H1 (cell line): ENCODE measurements at regions not wholly inside any gene's neighbourhood (a gene's known extent, or its start where the extent isn't known, plus 50 kb on each side); places are given as distances from the start of the nearest gene placed in this dataset.

Source experiments
- CTCF ChIA-PET: fragments of 300-600 bp; sonication (Branson Sonifier 250); formaldehyde crosslinking; loops from one replicate; lab custom pipeline; 2021; ENCODE audit not compliant: partially characterized antibody; lab: Charles Lee
- POLR2A ChIA-PET: fragments of 300-600 bp; sonication (Branson Sonifier 250); formaldehyde crosslinking; loops from one replicate; lab custom pipeline; 2021; ENCODE audit warnings: inconsistent platforms; ENCODE audit not compliant: partially characterized antibody; lab: Charles Lee
- DNase-seq, 2 experiments: peaks; one replicate each; pipeline versions ENCODE4 v3.0.0 to v3.0.0-alpha.2; 2010 to 2022; ENCODE audit warnings: low spot score in 2 of 2, low read depth in 1 of 2, mixed read lengths in 1 of 2
- FAIRE-seq: peaks from 2 replicates; lab custom pipeline; 2011; peaks lifted over from hg19 to GRCh38; lab: Jason Lieb, UNC
- H2AFZ ChIP-seq: 2 replicates; pipeline ENCODE4 v1.8.1; 2012; ENCODE audit warnings: low read length, inconsistent platforms
- H2AK5ac ChIP-seq: 2 replicates; pipeline ENCODE4 v1.6.1; 2013; ENCODE audit warnings: low read depth, low read length
- H2BK120ac ChIP-seq: replicated peaks from 2 replicates; pipeline ENCODE3; 2013; ENCODE audit warnings: low read depth, low read length, inconsistent platforms
- H2BK12ac ChIP-seq: 2 replicates; pipeline ENCODE4 v1.6.1; 2013; ENCODE audit warnings: low read depth, low read length
- H2BK15ac ChIP-seq: 2 replicates; pipeline ENCODE4 v1.6.1; 2013; ENCODE audit warnings: low read length
- H2BK20ac ChIP-seq: 2 replicates; pipeline ENCODE4 v1.6.1; 2013; ENCODE audit warnings: low read length
- H2BK5ac ChIP-seq: 2 replicates; pipeline ENCODE4 v1.6.1; 2013; ENCODE audit warnings: low read depth, low read length
- H3K14ac ChIP-seq: 2 replicates; pipeline ENCODE4 v1.6.1; 2013; ENCODE audit warnings: inconsistent platforms; ENCODE audit not compliant: insufficient read length
- H3K18ac ChIP-seq: 2 replicates; pipeline ENCODE4 v1.6.1; 2013; ENCODE audit warnings: low read length; ENCODE audit errors: extremely low read depth
- H3K23ac ChIP-seq: 2 replicates; pipeline ENCODE4 v1.6.1; 2013; ENCODE audit warnings: inconsistent platforms; ENCODE audit not compliant: insufficient read length
- H3K23me2 ChIP-seq: 2 replicates; pipeline ENCODE4 v1.6.1; 2013; ENCODE audit warnings: low read depth, low read length
- H3K27ac ChIP-seq: 2 replicates; pipeline ENCODE4 v1.6.1; 2011; ENCODE audit warnings: low read depth, low read length, inconsistent platforms
- H3K27me3 ChIP-seq, 4 experiments: replicated peaks in 1 of 4; 1 replicate in 1 of 4; 2 replicates in 3 of 4; pipeline versions ENCODE4 v1.6.1 to v1.8.1; 2011 to 2013; ENCODE audit warnings: low read length in 3 of 4, mild to moderate bottlenecking in 3 of 4, inconsistent platforms in 2 of 4, mixed read lengths in 2 of 4, moderate library complexity in 1 of 4; ENCODE audit not compliant: control insufficient read depth in 3 of 4, insufficient read depth in 3 of 4; ENCODE audit errors: extremely low read depth in 1 of 4
- H3K36me3 ChIP-seq, 4 experiments: 2 replicates each; pipeline versions ENCODE4 v1.6.1 to v1.8.1; 2011 to 2013; ENCODE audit warnings: mild to moderate bottlenecking in 4 of 4, low read length in 3 of 4, moderate library complexity in 2 of 4, control low read depth in 1 of 4, inconsistent platforms in 1 of 4; ENCODE audit not compliant: insufficient read depth in 4 of 4, control insufficient read depth in 2 of 4
- H3K4ac ChIP-seq: replicated peaks from 2 replicates; pipeline ENCODE3; 2013; ENCODE audit warnings: low read length, low read depth, mixed read lengths, inconsistent platforms; ENCODE audit not compliant: insufficient read length
- H3K4me1 ChIP-seq, 4 experiments: replicated peaks in 1 of 4; 1 replicate in 1 of 4; 2 replicates in 3 of 4; pipeline versions ENCODE4 v1.6.1 to v1.8.1; 2011 to 2013; ENCODE audit warnings: low read length in 3 of 4, inconsistent platforms in 2 of 4, mixed read lengths in 1 of 4; ENCODE audit not compliant: insufficient read depth in 4 of 4, control insufficient read depth in 3 of 4
- H3K4me2 ChIP-seq, 2 experiments: 2 replicates each; pipeline versions ENCODE4 v1.6.1 to v1.8.1; 2011 to 2013; ENCODE audit warnings: low read depth in 2 of 2, low read length in 2 of 2, control low read depth in 1 of 2, inconsistent platforms in 1 of 2, mild to moderate bottlenecking in 1 of 2; ENCODE audit not compliant: insufficient read depth in 1 of 2
- H3K4me3 ChIP-seq, 4 experiments: fragments of 200-600, 300-600 bp in 1 of 4; sonication (generic), shearing (Covaris generic), sonication (Bioruptor Twin) in 1 of 4; 2 replicates each; pipeline versions ENCODE4 v1.5.1 to v1.8.1; 2011 to 2016; ENCODE audit warnings: low read length in 4 of 4, low read depth in 3 of 4, control low read depth in 2 of 4, inconsistent platforms in 2 of 4, mild to moderate bottlenecking in 2 of 4, mixed read lengths in 1 of 4, moderate library complexity in 1 of 4; ENCODE audit not compliant: insufficient read depth in 2 of 4; ENCODE audit errors: extremely low read depth in 1 of 4
- H3K56ac ChIP-seq: replicated peaks from 2 replicates; pipeline ENCODE3; 2013; ENCODE audit warnings: low read depth, mild to moderate bottlenecking, mixed read lengths, low read length, inconsistent platforms; ENCODE audit not compliant: insufficient read length
- H3K79me1 ChIP-seq: 2 replicates; pipeline ENCODE4 v1.6.1; 2013; ENCODE audit warnings: low read depth, low read length, control low read depth
- H3K79me2 ChIP-seq, 2 experiments: 2 replicates each; pipeline versions ENCODE4 v1.6.1 to v1.8.1; 2012 to 2013; ENCODE audit warnings: low read length in 2 of 2, mild to moderate bottlenecking in 2 of 2, inconsistent platforms in 1 of 2; ENCODE audit not compliant: insufficient read depth in 2 of 2, control insufficient read depth in 1 of 2
- H3K9ac ChIP-seq, 4 experiments: replicated peaks in 1 of 4; 1 replicate in 1 of 4; 2 replicates in 3 of 4; pipeline versions ENCODE4 v1.6.1 to v1.8.1; 2011 to 2013; ENCODE audit warnings: low read depth in 3 of 4, low read length in 3 of 4, control low read depth in 2 of 4, mild to moderate bottlenecking in 2 of 4, moderate library complexity in 2 of 4, inconsistent platforms in 1 of 4; ENCODE audit errors: extremely low read depth in 1 of 4
- H3K9me3 ChIP-seq, 2 experiments: 2 replicates each; pipeline versions ENCODE4 v1.6.1 to v1.8.1; 2012 to 2013; ENCODE audit warnings: mild to moderate bottlenecking in 2 of 2, moderate library complexity in 2 of 2, control low read depth in 1 of 2, inconsistent platforms in 1 of 2, low read depth in 1 of 2, low read length in 1 of 2, mixed read lengths in 1 of 2; ENCODE audit not compliant: insufficient read depth in 2 of 2
- H4K20me1 ChIP-seq, 2 experiments: replicated peaks in 1 of 2; 2 replicates each; pipeline versions ENCODE3 to v1.8.1; 2011 to 2013; ENCODE audit warnings: inconsistent platforms in 2 of 2, low read length in 2 of 2, mild to moderate bottlenecking in 1 of 2; ENCODE audit not compliant: insufficient read depth in 2 of 2, control insufficient read depth in 1 of 2
- H4K5ac ChIP-seq: 2 replicates; pipeline ENCODE4 v1.6.1; 2013; ENCODE audit warnings: low read length, low read depth, mixed read lengths, inconsistent platforms; ENCODE audit not compliant: insufficient read length
- H4K8ac ChIP-seq: 2 replicates; pipeline ENCODE4 v1.8.0; 2013; ENCODE audit warnings: mild to moderate bottlenecking, moderate library complexity, low read length, inconsistent platforms; ENCODE audit not compliant: insufficient read depth; ENCODE audit errors: extremely low read depth
- H4K91ac ChIP-seq: replicated peaks from 2 replicates; pipeline ENCODE3; 2013; ENCODE audit warnings: low read length, mixed read lengths, inconsistent platforms; ENCODE audit not compliant: insufficient read length
- BCL11A ChIP-seq, 2 experiments: IDR thresholded peaks; one replicate each; pipeline ENCODE4 v1.6.1; 2011; ENCODE audit warnings: low read depth in 2 of 2, low read length in 2 of 2, mild to moderate bottlenecking in 2 of 2
- HDAC2 ChIP-seq, 2 experiments: fragments of 300-600 bp in 1 of 2; sonication (generic) in 1 of 2; IDR thresholded peaks; 2 replicates each; pipeline ENCODE4 v1.6.1; 2011 to 2012; ENCODE audit warnings: low read depth in 2 of 2, low read length in 2 of 2, mild to moderate bottlenecking in 2 of 2, moderate library complexity in 2 of 2, borderline replicate concordance in 1 of 2, inconsistent platforms in 1 of 2
- SIRT6 ChIP-seq: IDR thresholded peaks from one replicate; pipeline ENCODE4 v1.7.1; 2012; ENCODE audit warnings: low read length, inconsistent platforms
- SP4 ChIP-seq: IDR thresholded peaks from 2 replicates; pipeline ENCODE4 v1.6.1; 2012; ENCODE audit warnings: low read length, inconsistent platforms
- YY1 ChIP-seq: IDR thresholded peaks from 2 replicates; pipeline ENCODE4 v1.6.1; 2011; ENCODE audit warnings: low read depth, mild to moderate bottlenecking, low read length

DNA sequence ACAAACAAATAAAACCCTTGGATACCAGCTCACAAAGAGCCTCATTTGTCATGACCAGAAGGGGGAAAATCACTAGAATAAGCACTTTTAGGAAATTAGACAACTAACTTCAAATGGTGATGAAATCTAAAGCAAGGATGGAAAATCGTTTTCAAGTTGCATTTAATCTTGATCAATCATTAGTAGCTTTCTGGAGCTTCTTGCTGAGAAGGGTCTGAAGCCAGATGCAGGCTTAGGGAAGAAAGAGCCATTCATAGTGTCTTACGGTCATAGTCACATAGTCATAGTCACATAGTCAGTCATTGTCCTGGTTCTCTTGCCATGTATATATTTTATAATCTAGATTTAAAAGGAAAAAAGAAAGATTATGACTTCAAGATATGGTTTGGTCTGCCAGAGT is 610.5 kb downstream of the ACTL7B start (continued):
- TF ChIP-seq BCL11A (IDR thresholded peaks at IDR 0.05; ENCODE audit: low read depth in 2 of 2, low read length in 2 of 2), result no peak
- TF ChIP-seq SIRT6, result no peak

GRCh38 chr9:108244686-108245085 is 611.1 kb downstream of the ACTL7B start:
- peaks cover 7% of the 10 kb centered on the region; the same call in 1 of the 2 replicates for H3K23me2 ChIP-seq
- H3K36me3 ChIP-seq, result no peaks in the 10 kb centered on the region
- H2BK12ac ChIP-seq, result no peak overlapping the region
- no peak overlapping the region for H3K14ac ChIP-seq
- H3K18ac ChIP-seq, result no peak overlapping the region
- DNase-seq (no peak), FAIRE-seq (no peak)
- H2AK5ac ChIP-seq, result no peak overlapping the region
- no peak overlapping the region for H3K4ac ChIP-seq
- ChIA-PET CTCF (interaction anchor here (1.2 kb wide), 1 partner anchor 383 kb away, joined by 3 read pairs; no protein-coding TSS in a partner anchor), POLR2A (no interaction called here)
- H2BK5ac ChIP-seq, result no peak overlapping the region
- no peaks in the 10 kb centered on the region; the same call in 1 of the 2 replicates for H3K79me1 ChIP-seq
- no peaks in the 10 kb centered on the region for H3K4me1 ChIP-seq
- no peak overlapping the region for H3K4me3 ChIP-seq
- no peaks in the 10 kb centered on the region for H3K79me2 ChIP-seq
- no peak overlapping the region for H3K23ac ChIP-seq
- no peak overlapping the region for H4K5ac ChIP-seq
- TF ChIP-seq YY1 (no peak), SP4 (no peak), HDAC2 (IDR thresholded peaks at IDR 0.05; ENCODE audit: borderline replicate concordance in 1 of 2, low read depth in 2 of 2, low read length in 2 of 2) (no peak)
- H3K27ac ChIP-seq, result no peak overlapping the region
- H2BK20ac ChIP-seq, result no peak overlapping the region
- no peak overlapping the region for H3K4me2 ChIP-seq
- no peak overlapping the region for H2BK15ac ChIP-seq
- H4K91ac ChIP-seq, result no peak overlapping the region
- no peak overlapping the region for H2AFZ ChIP-seq
- no peak overlapping the region for H3K9ac ChIP-seq
- H3K9me3 ChIP-seq, result no peaks in the 10 kb centered on the region
- peaks cover 0 to 3% of the 10 kb centered on the region in 2 experiments for H4K20me1 ChIP-seq
- no peaks in the 10 kb centered on the region for H3K27me3 ChIP-seq
- no peak overlapping the region for H4K8ac ChIP-seq
- no peak overlapping the region for H2BK120ac ChIP-seq
- H3K56ac ChIP-seq, result no peak overlapping the region
